GM23338 (cell line): ENCODE measurements at regions not wholly inside any gene's neighbourhood (a gene's known extent, or its start where the extent isn't known, plus 50 kb on each side); places are given as distances from the start of the nearest gene placed in this dataset.

Experiments used
- ATAC-seq: fragments of 200-7000 bp; cut with Tn5 transposase; 3 replicates; pipeline ENCODE4 v1.9.1; 2020
- DNase-seq: peaks from one replicate; pipeline ENCODE4 v3.0.0-alpha.2; 2015; ENCODE audit warnings: low spot score
- H2AFZ ChIP-seq: fragments of 200-600 bp; sonication (generic); 2 replicates; pipeline ENCODE4 v1.8.0; 2016; ENCODE audit warnings: antibody characterized with exemption, mild to moderate bottlenecking, moderate library complexity
- H3F3A ChIP-seq: fragments of 200-600 bp; sonication (generic); replicated peaks from 2 replicates; pipeline ENCODE4 v1.8.0; 2017; ENCODE audit warnings: antibody characterized with exemption, mixed run types, low read depth
- H3K27ac ChIP-seq: fragments of 200-600 bp; sonication (generic); 2 replicates; pipeline ENCODE4 v1.6.1; 2016; ENCODE audit warnings: low read depth
- H3K27me3 ChIP-seq: fragments of 200-600 bp; sonication (generic); 2 replicates; pipeline ENCODE4 v1.8.0; 2016; ENCODE audit warnings: mild to moderate bottlenecking, mixed run types, moderate library complexity; ENCODE audit not compliant: insufficient read depth
- H3K36me3 ChIP-seq: fragments of 200-600 bp; sonication (generic); 2 replicates; pipeline ENCODE4 v1.8.0; 2016; ENCODE audit warnings: mild to moderate bottlenecking; ENCODE audit not compliant: insufficient read depth
- H3K4me1 ChIP-seq: fragments of 200-600 bp; sonication (generic); 2 replicates; pipeline ENCODE4 v1.8.0; 2016; ENCODE audit warnings: mild to moderate bottlenecking, moderate library complexity; ENCODE audit not compliant: insufficient read depth
- H3K4me2 ChIP-seq: fragments of 200-600 bp; sonication (generic); 2 replicates; pipeline ENCODE4 v1.7.1; 2017; ENCODE audit warnings: mixed run types
- H3K4me3 ChIP-seq: fragments of 200-600 bp; sonication (generic); 2 replicates; pipeline ENCODE4 v1.6.1; 2016; ENCODE audit warnings: mixed run types
- H3K79me2 ChIP-seq: fragments of 200-600 bp; sonication (generic); replicated peaks from 2 replicates; pipeline ENCODE4 v1.8.0; 2017; ENCODE audit warnings: mild to moderate bottlenecking; ENCODE audit not compliant: insufficient read depth
- H3K9me2 ChIP-seq: fragments of 200-600 bp; sonication (generic); 2 replicates; pipeline ENCODE4 v1.8.0; 2017; ENCODE audit not compliant: insufficient read depth
- H4K20me1 ChIP-seq: fragments of 200-600 bp; sonication (generic); replicated peaks from 2 replicates; pipeline ENCODE4 v1.8.0; 2017; ENCODE audit warnings: mild to moderate bottlenecking; ENCODE audit not compliant: insufficient read depth
- H3K27ac Mint-ChIP-seq: 2 replicates; pipeline ENCODE4 v1.8.0; 2020; ENCODE audit warnings: inconsistent platforms, mild to moderate bottlenecking, moderate library complexity, mixed read lengths
- H3K27me3 Mint-ChIP-seq: 3 replicates; pipeline ENCODE4 v1.8.0; 2022; ENCODE audit warnings: low read depth, mild to moderate bottlenecking, moderate library complexity, mixed read lengths, inconsistent platforms; ENCODE audit not compliant: insufficient read depth, poor library complexity
- H3K36me3 Mint-ChIP-seq: 3 replicates; pipeline ENCODE4 v1.8.0; 2021; ENCODE audit warnings: low read depth, mild to moderate bottlenecking, inconsistent platforms, moderate library complexity, mixed read lengths
- H3K4me1 Mint-ChIP-seq: 3 replicates; pipeline ENCODE4 v1.8.0; 2020; ENCODE audit warnings: mild to moderate bottlenecking, inconsistent platforms, mixed read lengths
- H3K4me3 Mint-ChIP-seq: 3 replicates; pipeline ENCODE4 v1.8.0; 2021; ENCODE audit warnings: moderate library complexity, mild to moderate bottlenecking, inconsistent platforms, mixed read lengths
- H3K9me3 Mint-ChIP-seq: 3 replicates; pipeline ENCODE4 v1.8.0; 2020; ENCODE audit warnings: moderate library complexity, mild to moderate bottlenecking, inconsistent platforms, mixed read lengths
- CREB1 ChIP-seq: fragments of 250-450 bp; sonication (Bioruptor Pico); IDR thresholded peaks from 2 replicates; pipeline ENCODE4 v1.5.0; 2020; ENCODE audit warnings: low read depth, mild to moderate bottlenecking, moderate library complexity
- EZH2 ChIP-seq: fragments of 200-600 bp; sonication (generic); IDR thresholded peaks from one replicate; pipeline ENCODE4 v1.8.0; 2017; ENCODE audit warnings: antibody characterized with exemption, mild to moderate bottlenecking, low read depth; ENCODE audit not compliant: unreplicated experiment
- JUNB ChIP-seq: IDR thresholded peaks from one replicate; pipeline ENCODE4 v1.6.1; 2016; ENCODE audit warnings: antibody characterized with exemption; ENCODE audit not compliant: unreplicated experiment
- NANOG ChIP-seq: IDR thresholded peaks from 2 replicates; pipeline ENCODE4 v1.6.1; 2016; ENCODE audit warnings: antibody characterized with exemption, borderline replicate concordance
- ZNF114 ChIP-seq: fragments of 250-450 bp; sonication (Bioruptor Pico); IDR thresholded peaks from 2 replicates; pipeline ENCODE4 v1.5.0; 2020; ENCODE audit warnings: mild to moderate bottlenecking, moderate library complexity
- TF ChIP-seq, protein P1 (sequence below): fragments of 250-450 bp; sonication (Bioruptor Pico); IDR thresholded peaks from 2 replicates; pipeline ENCODE4 v1.5.0; 2020; ENCODE audit warnings: mild to moderate bottlenecking, moderate library complexity
- TF ChIP-seq, protein P2 (sequence below): IDR thresholded peaks from one replicate; pipeline ENCODE4 v1.6.1; 2018; ENCODE audit warnings: antibody characterized with exemption; ENCODE audit not compliant: unreplicated experiment

DNA sequence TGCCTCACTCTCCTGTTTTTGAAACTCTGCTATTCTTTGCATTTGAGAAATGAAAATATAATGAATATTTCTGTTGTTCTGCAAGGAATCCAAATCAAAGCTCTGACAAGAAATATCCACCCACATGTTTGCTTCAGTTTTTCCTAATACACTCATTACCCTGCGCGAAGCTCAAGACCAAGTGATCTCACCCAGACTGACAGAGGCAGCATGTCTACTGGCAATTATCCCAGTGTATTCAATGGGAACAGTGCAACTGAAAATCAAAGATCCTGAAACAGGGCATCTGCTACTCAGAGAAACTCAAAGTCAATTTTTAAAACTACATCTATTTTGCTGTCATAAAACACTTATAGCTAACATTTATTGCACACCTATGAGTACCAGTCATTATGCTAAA is 321.0 kb upstream of the LRRC7 start (continued):
- TF ChIP-seq, protein P1, sequence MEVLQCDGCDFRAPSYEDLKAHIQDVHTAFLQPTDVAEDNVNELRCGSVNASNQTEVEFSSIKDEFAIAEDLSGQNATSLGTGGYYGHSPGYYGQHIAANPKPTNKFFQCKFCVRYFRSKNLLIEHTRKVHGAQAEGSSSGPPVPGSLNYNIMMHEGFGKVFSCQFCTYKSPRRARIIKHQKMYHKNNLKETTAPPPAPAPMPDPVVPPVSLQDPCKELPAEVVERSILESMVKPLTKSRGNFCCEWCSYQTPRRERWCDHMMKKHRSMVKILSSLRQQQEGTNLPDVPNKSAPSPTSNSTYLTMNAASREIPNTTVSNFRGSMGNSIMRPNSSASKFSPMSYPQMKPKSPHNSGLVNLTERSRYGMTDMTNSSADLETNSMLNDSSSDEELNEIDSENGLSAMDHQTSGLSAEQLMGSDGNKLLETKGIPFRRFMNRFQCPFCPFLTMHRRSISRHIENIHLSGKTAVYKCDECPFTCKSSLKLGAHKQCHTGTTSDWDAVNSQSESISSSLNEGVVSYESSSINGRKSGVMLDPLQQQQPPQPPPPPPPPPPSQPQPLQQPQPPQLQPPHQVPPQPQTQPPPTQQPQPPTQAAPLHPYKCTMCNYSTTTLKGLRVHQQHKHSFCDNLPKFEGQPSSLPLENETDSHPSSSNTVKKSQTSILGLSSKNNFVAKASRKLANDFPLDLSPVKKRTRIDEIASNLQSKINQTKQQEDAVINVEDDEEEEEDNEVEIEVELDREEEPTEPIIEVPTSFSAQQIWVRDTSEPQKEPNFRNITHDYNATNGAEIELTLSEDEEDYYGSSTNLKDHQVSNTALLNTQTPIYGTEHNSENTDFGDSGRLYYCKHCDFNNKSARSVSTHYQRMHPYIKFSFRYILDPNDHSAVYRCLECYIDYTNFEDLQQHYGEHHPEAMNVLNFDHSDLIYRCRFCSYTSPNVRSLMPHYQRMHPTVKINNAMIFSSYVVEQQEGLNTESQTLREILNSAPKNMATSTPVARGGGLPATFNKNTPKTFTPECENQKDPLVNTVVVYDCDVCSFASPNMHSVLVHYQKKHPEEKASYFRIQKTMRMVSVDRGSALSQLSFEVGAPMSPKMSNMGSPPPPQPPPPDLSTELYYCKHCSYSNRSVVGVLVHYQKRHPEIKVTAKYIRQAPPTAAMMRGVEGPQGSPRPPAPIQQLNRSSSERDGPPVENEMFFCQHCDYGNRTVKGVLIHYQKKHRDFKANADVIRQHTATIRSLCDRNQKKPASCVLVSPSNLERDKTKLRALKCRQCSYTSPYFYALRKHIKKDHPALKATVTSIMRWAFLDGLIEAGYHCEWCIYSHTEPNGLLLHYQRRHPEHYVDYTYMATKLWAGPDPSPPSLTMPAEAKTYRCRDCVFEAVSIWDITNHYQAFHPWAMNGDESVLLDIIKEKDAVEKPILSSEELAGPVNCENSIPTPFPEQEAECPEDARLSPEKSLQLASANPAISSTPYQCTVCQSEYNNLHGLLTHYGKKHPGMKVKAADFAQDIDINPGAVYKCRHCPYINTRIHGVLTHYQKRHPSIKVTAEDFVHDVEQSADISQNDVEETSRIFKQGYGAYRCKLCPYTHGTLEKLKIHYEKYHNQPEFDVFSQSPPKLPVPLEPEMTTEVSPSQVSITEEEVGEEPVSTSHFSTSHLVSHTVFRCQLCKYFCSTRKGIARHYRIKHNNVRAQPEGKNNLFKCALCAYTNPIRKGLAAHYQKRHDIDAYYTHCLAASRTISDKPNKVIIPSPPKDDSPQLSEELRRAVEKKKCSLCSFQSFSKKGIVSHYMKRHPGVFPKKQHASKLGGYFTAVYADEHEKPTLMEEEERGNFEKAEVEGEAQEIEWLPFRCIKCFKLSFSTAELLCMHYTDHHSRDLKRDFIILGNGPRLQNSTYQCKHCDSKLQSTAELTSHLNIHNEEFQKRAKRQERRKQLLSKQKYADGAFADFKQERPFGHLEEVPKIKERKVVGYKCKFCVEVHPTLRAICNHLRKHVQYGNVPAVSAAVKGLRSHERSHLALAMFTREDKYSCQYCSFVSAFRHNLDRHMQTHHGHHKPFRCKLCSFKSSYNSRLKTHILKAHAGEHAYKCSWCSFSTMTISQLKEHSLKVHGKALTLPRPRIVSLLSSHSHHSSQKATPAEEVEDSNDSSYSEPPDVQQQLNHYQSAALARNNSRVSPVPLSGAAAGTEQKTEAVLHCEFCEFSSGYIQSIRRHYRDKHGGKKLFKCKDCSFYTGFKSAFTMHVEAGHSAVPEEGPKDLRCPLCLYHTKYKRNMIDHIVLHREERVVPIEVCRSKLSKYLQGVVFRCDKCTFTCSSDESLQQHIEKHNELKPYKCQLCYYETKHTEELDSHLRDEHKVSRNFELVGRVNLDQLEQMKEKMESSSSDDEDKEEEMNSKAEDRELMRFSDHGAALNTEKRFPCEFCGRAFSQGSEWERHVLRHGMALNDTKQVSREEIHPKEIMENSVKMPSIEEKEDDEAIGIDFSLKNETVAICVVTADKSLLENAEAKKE (CRISPR knock-in tag) = no peak
- TF ChIP-seq EZH2 (no peak), JUNB (no peak), CREB1 (CRISPR knock-in tag) (no peak), NANOG (no peak)
- TF ChIP-seq, protein P2, sequence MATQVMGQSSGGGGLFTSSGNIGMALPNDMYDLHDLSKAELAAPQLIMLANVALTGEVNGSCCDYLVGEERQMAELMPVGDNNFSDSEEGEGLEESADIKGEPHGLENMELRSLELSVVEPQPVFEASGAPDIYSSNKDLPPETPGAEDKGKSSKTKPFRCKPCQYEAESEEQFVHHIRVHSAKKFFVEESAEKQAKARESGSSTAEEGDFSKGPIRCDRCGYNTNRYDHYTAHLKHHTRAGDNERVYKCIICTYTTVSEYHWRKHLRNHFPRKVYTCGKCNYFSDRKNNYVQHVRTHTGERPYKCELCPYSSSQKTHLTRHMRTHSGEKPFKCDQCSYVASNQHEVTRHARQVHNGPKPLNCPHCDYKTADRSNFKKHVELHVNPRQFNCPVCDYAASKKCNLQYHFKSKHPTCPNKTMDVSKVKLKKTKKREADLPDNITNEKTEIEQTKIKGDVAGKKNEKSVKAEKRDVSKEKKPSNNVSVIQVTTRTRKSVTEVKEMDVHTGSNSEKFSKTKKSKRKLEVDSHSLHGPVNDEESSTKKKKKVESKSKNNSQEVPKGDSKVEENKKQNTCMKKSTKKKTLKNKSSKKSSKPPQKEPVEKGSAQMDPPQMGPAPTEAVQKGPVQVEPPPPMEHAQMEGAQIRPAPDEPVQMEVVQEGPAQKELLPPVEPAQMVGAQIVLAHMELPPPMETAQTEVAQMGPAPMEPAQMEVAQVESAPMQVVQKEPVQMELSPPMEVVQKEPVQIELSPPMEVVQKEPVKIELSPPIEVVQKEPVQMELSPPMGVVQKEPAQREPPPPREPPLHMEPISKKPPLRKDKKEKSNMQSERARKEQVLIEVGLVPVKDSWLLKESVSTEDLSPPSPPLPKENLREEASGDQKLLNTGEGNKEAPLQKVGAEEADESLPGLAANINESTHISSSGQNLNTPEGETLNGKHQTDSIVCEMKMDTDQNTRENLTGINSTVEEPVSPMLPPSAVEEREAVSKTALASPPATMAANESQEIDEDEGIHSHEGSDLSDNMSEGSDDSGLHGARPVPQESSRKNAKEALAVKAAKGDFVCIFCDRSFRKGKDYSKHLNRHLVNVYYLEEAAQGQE = no peak

DNA sequence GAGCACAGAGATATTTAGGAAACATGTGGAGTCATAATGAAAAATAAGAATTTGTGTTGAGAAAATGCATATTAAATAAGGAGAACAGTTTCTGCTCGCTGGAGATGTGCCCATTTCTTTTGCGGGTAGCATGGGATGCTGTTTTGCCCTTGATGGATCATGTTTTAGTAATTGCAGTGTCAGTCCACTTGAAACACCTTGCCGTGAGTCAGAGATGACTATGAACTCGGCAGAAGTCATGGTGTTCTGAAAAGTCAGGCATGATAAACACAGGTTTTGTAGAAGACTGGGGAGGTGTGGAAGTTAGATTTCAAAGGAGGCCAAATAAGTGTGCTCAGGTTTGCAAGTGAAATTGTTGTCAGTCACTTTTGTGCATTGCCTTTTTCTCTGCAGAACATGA is 315.0 kb upstream of the LRRC7 start:
- H3K4me1 ChIP-seq = no peaks in the 10 kb centered on the region
- H3K27ac ChIP-seq = no peak overlapping the region
- H2AFZ ChIP-seq = 0 out of 2 replicates have a peak overlapping the region, but pooled peaks have one; percentile 57
- no peaks in the 10 kb centered on the region for H3F3A ChIP-seq
- Mint-ChIP-seq H3K36me3 (no peaks in the 10 kb centered on the region), H3K27ac (no peak overlapping the region), H3K9me3 (no peaks in the 10 kb centered on the region), H3K4me3 (no peak overlapping the region), H3K4me1 (no peaks in the 10 kb centered on the region; the same call in 2 of the 3 replicates), H3K27me3 (peaks cover 3% of the 10 kb centered on the region)
- DNase-seq (no peak), ATAC-seq (no peak)
- no peaks in the 10 kb centered on the region for H3K27me3 ChIP-seq
- H4K20me1 ChIP-seq = no peaks in the 10 kb centered on the region
- no peaks in the 10 kb centered on the region for H3K79me2 ChIP-seq
- H3K36me3 ChIP-seq = no peaks in the 10 kb centered on the region
- H3K4me2 ChIP-seq = no peak overlapping the region
- H3K4me3 ChIP-seq = no peak overlapping the region
- H3K9me2 ChIP-seq = peaks cover 16% of the 10 kb centered on the region
- TF ChIP-seq CREB1 (CRISPR knock-in tag) (no peak), ZNF114 (CRISPR knock-in tag) (no peak)
